K562 (cell line): ENCODE measurements at regions not wholly inside any gene's neighbourhood (a gene's known extent, or its start where the extent isn't known, plus 50 kb on each side); places are given as distances from the start of the nearest gene placed in this dataset.

ENCODE experiments used
- ARHGAP35 ChIP-seq: fragments of 450-650 bp; IDR thresholded peaks from 2 replicates; pipeline ENCODE4 v1.6.1; 2018; ENCODE audit not compliant: partially characterized antibody
- E2F3 ChIP-seq: fragments of 250-450 bp; sonication (Bioruptor Pico); IDR thresholded peaks from 2 replicates; pipeline ENCODE4 v1.4.0; 2020; ENCODE audit warnings: mild to moderate bottlenecking
- FOXM1 ChIP-seq, 2 experiments: fragments of 450-650 bp in 1 of 2; sonication (generic) in 1 of 2; formaldehyde crosslinking in 1 of 2; IDR thresholded peaks; 2 replicates each; pipeline versions ENCODE4 v1.6.1 to v1.9.0; 2017 to 2022; ENCODE audit warnings: low read depth in 2 of 2, mild to moderate bottlenecking in 2 of 2, missing genetic modification reagents in 1 of 2, moderate library complexity in 1 of 2
- GABPA ChIP-seq: fragments of 200-800 bp; sonication (Bioruptor generic); conservative IDR thresholded peaks from 2 replicates; pipeline ENCODE4 v1.6.1; 2016; ENCODE audit warnings: low read depth, missing genetic modification characterization, missing compliant biosample characterization
- NFIX ChIP-seq: fragments of 250-450 bp; sonication (Bioruptor Pico); IDR thresholded peaks from 2 replicates; pipeline ENCODE4 v1.4.0; 2020; ENCODE audit warnings: low read depth, mild to moderate bottlenecking, moderate library complexity
- NR2C2 ChIP-seq, 2 experiments: fragments of 200-800 bp in 1 of 2; sonication (Bioruptor generic) in 1 of 2; sonication (generic) in 1 of 2; formaldehyde crosslinking in 1 of 2; IDR thresholded peaks; 2 replicates each; pipeline versions ENCODE4 v1.6.1 to v1.8.0; 2016 to 2022; ENCODE audit warnings: mild to moderate bottlenecking in 1 of 2, missing compliant biosample characterization in 1 of 2, missing genetic modification characterization in 1 of 2, missing genetic modification reagents in 1 of 2
- PCBP1 ChIP-seq: fragments of 200-400 bp; formaldehyde crosslinking; IDR thresholded peaks from 2 replicates; pipeline ENCODE4 v1.6.1; 2018; ENCODE audit warnings: mild to moderate bottlenecking, low read depth, low read length; ENCODE audit not compliant: poor library complexity, severe bottlenecking
- POLR2H ChIP-seq: IDR thresholded peaks from 2 replicates; pipeline ENCODE4 v1.6.1; 2016; ENCODE audit warnings: missing genetic modification characterization, low read depth, mild to moderate bottlenecking, control low read depth, missing compliant biosample characterization, moderate library complexity
- TCFL5 ChIP-seq: fragments of 250-450 bp; sonication (Bioruptor Pico); conservative IDR thresholded peaks from 2 replicates; pipeline ENCODE4 v1.6.1; 2021; ENCODE audit warnings: mild to moderate bottlenecking, moderate library complexity, matching md5 sums
- ZEB2 ChIP-seq: fragments of 450-650 bp; IDR thresholded peaks from 2 replicates; pipeline ENCODE4 v1.6.1; 2016
- ZNF253 ChIP-seq: fragments of 250-450 bp; sonication (Bioruptor Pico); conservative IDR thresholded peaks from 2 replicates; pipeline ENCODE4 v1.6.1; 2021; ENCODE audit warnings: mild to moderate bottlenecking
- ZNF311 ChIP-seq: fragments of 250-450 bp; sonication (Bioruptor Pico); IDR thresholded peaks from 2 replicates; pipeline ENCODE4 v1.4.0; 2020; ENCODE audit warnings: mild to moderate bottlenecking, moderate library complexity
- ZNF324 ChIP-seq: fragments of 250-450 bp; sonication (Bioruptor Pico); IDR thresholded peaks from 2 replicates; pipeline ENCODE4 v1.4.0; 2020; ENCODE audit warnings: mild to moderate bottlenecking
- TF ChIP-seq, protein P1 (sequence below): fragments of 250-450 bp; sonication (Bioruptor Pico); IDR thresholded peaks from 2 replicates; pipeline ENCODE4 v1.4.0; 2020; ENCODE audit warnings: mild to moderate bottlenecking

DNA sequence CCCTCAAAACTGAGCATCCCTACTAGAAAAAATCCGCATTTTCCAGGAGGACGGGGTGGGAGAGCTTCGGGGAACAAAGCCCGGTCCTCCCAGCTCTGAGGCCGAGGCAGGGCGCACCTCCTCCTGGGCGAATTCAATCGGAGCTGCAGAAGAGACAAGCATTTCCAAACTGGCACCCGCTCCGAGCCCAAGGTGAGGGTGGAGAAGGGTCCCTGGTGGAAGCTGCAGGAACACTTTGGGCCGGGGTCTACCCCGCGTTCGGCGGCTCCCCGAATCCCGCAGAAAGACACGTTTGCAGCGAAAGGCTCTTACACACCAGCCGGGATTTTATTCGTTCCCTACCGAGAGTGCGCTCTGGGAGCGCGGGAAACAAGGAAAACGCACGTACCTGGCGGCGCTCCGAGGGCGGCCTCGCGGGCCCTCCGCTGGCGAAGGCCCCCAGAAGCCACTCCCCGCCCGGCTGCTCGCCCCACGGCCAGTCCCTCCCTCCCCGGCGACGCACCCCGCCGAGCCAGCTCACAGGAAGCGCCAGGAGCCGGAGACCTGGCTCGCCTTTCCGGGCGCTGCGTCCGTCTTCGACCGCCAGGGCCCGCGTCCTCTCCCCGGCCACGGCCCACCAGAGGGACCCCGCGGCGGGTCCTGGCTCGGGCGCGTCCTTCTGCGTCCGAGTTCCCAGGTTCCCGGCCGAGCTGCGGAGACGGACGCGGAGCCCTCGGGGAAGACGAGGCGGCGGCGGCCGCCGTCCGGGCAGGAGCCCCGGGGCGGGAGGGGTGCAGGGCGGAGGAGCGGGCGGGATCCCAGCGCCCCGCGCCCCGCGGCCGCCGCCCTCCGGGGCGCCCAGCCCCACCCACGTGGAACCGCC is 49.8 kb upstream of the BAHCC1 start (continued):
- peak; percentile 78 for TF ChIP-seq GABPA (tag)
- no peak for TF ChIP-seq TCFL5 (CRISPR knock-in tag)
- peak; percentile 53; the same call in 1 of the 2 replicates for TF ChIP-seq ZNF253
- no peak for TF ChIP-seq FOXM1 (IDR thresholded peaks at IDR 0.05; ENCODE audit: low read depth)
- 0 out of 2 replicates have a peak, but pooled peaks have one; percentile 38 for TF ChIP-seq FOXM1 (CRISPR knock-in tag; IDR thresholded peaks at IDR 0.05; ENCODE audit: low read depth)
- TF ChIP-seq ZNF324 (CRISPR knock-in tag): no peak
- peak; percentile 38; the same call in 1 of the 2 replicates for TF ChIP-seq ZEB2
- no peak for TF ChIP-seq NR2C2 (CRISPR knock-in tag; IDR thresholded peaks at IDR 0.05)
- 0 out of 2 replicates have a peak, but pooled peaks have one; percentile 16 for TF ChIP-seq NR2C2 (tag; IDR thresholded peaks at IDR 0.05)
- TF ChIP-seq, protein P1, sequence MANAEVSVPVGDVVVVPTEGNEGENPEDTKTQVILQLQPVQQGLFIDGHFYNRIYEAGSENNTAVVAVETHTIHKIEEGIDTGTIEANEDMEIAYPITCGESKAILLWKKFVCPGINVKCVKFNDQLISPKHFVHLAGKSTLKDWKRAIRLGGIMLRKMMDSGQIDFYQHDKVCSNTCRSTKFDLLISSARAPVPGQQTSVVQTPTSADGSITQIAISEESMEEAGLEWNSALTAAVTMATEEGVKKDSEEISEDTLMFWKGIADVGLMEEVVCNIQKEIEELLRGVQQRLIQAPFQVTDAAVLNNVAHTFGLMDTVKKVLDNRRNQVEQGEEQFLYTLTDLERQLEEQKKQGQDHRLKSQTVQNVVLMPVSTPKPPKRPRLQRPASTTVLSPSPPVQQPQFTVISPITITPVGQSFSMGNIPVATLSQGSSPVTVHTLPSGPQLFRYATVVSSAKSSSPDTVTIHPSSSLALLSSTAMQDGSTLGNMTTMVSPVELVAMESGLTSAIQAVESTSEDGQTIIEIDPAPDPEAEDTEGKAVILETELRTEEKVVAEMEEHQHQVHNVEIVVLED: 0 out of 2 replicates have a peak, but pooled peaks have one; percentile 44
- no peak for TF ChIP-seq NFIX (CRISPR knock-in tag)
- no peak for TF ChIP-seq PCBP1
- TF ChIP-seq ARHGAP35: no peak
- no peak for TF ChIP-seq ZNF311 (CRISPR knock-in tag)
- TF ChIP-seq E2F3 (CRISPR knock-in tag): peak; percentile 52
- peak; percentile 46 for TF ChIP-seq POLR2H (tag)
